MCF 10A (cell line): ENCODE measurements at regions not wholly inside any gene's neighbourhood (a gene's known extent, or its start where the extent isn't known, plus 50 kb on each side); places are given as distances from the start of the nearest gene placed in this dataset.

Experiments
- BruUV-seq: library from RNA; stranded (reverse); fragments of 400-500 nt; replicated peaks from 2 replicates; lab custom pipeline; 2021; lab: Mats Ljungman, UMichigan
- CTCF ChIA-PET: fragments of 300-600 bp; sonication (Branson Sonifier 250); formaldehyde crosslinking; extraction: SDS; loops from one replicate; lab custom pipeline; 2021; ENCODE audit warnings: antibody characterized with exemption, inconsistent platforms; lab: Yijun Ruan, JAX
- POLR2A ChIA-PET: fragments of 300-600, 350-650 bp; sonication (Branson Sonifier 250); formaldehyde crosslinking; extraction: SDS; loops from one replicate; lab custom pipeline; 2020; ENCODE audit warnings: antibody characterized with exemption, inconsistent platforms; lab: Yijun Ruan, JAX
- DNase-seq: peaks from one replicate; pipeline ENCODE4 v3.0.0-alpha.2; 2018; ENCODE audit not compliant: unreplicated experiment
- H3K27ac Mint-ChIP-seq: one replicate; pipeline ENCODE4 v1.8.0; 2022; ENCODE audit warnings: mild to moderate bottlenecking, low read depth, mixed read lengths; ENCODE audit not compliant: unreplicated experiment
- H3K27me3 Mint-ChIP-seq: one replicate; pipeline ENCODE4 v1.8.0; 2022; ENCODE audit warnings: mixed read lengths; ENCODE audit not compliant: insufficient read depth, unreplicated experiment
- H3K36me3 Mint-ChIP-seq: one replicate; pipeline ENCODE4 v1.8.0; 2022; ENCODE audit warnings: mild to moderate bottlenecking, moderate library complexity, mixed read lengths; ENCODE audit not compliant: insufficient read depth, unreplicated experiment
- H3K4me1 Mint-ChIP-seq: one replicate; pipeline ENCODE4 v1.8.0; 2022; ENCODE audit warnings: mixed read lengths; ENCODE audit not compliant: insufficient read depth, unreplicated experiment
- H3K4me3 Mint-ChIP-seq: one replicate; pipeline ENCODE4 v1.8.0; 2022; ENCODE audit warnings: mild to moderate bottlenecking, moderate library complexity, mixed read lengths; ENCODE audit not compliant: unreplicated experiment
- H3K9me3 Mint-ChIP-seq: one replicate; pipeline ENCODE4 v1.8.0; 2022; ENCODE audit warnings: mixed read lengths; ENCODE audit not compliant: unreplicated experiment
- CTCF ChIP-seq: fragments of 200-600 bp; IDR thresholded peaks from one replicate; pipeline ENCODE4 v1.8.0; 2022; ENCODE audit warnings: antibody characterized with exemption, mild to moderate bottlenecking; ENCODE audit not compliant: unreplicated experiment
- intact Hi-C: fragments of 100-400 bp; cut with micrococcal nuclease; formaldehyde crosslinking; loops from 2 replicates; pipeline ENCODE4 v1.14.1; 2022

GRCh38 chr5:15013654-15014463, 142.3 kb upstream of the ANKH start:
- TF ChIP-seq CTCF, result peak; percentile 56
- ChIA-PET CTCF (interaction anchor here (0.7 to 3.4 kb wide), 15 partner anchors 9 to 640 kb away, joined by 3 to 50 read pairs (median 5); no protein-coding TSS in a partner anchor), POLR2A (interaction anchor here (1.3 kb wide), 1 partner anchor 292 kb away, joined by 3 read pairs; no protein-coding TSS in a partner anchor)
- intact Hi-C loops, result loop anchor here (1.0 to 5.0 kb wide), 4 partner anchors 287 to 1037 kb away; no protein-coding TSS in a partner anchor
- H3K27ac Mint-ChIP-seq, result no peak overlapping the region
- H3K9me3 Mint-ChIP-seq, result no peaks in the 10 kb centered on the region
- H3K27me3 Mint-ChIP-seq, result no peaks in the 10 kb centered on the region
- H3K36me3 Mint-ChIP-seq, result no peaks in the 10 kb centered on the region
- BruUV-seq, result no TSS peak
- peak; percentile 69 for DNase-seq
- H3K4me3 Mint-ChIP-seq, result no peak overlapping the region
- H3K4me1 Mint-ChIP-seq, result peaks cover 14% of the 10 kb centered on the region

DNA sequence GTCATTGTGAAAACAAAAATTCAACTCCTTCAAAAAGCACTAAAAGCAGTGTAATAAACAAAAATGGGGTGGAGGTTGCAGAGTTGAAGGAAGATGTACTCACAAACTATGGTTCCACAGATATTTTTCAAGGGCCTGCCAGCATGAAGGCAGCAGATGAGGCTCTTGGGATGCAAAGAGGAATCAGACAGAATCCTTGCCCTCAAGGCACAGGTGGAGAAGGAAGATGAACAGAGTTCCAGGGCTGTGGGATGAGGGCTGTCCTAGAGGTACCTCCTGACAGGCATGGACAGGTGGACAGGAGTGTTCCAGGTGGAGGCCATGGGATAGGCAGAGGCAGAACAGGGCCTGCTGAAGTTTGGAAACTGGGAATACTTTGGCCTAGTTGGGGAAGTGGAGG, 140.5 kb upstream of the ANKH start:
- no peaks in the 10 kb centered on the region for H3K27me3 Mint-ChIP-seq
- intact Hi-C loops, result loop anchor here (5.0 kb wide), 1 partner anchor 615 kb away; no protein-coding TSS in a partner anchor
- no peak overlapping the region for H3K4me3 Mint-ChIP-seq
- DNase-seq, result no peak
- BruUV-seq, result no TSS peak
- POLR2A ChIA-PET, result no interaction called here
- CTCF ChIA-PET, result interaction anchor here (0.6 to 1.3 kb wide), 6 partner anchors 7 to 458 kb away, joined by 3 to 11 read pairs (median 4); no protein-coding TSS in a partner anchor
- H3K9me3 Mint-ChIP-seq, result no peaks in the 10 kb centered on the region
- TF ChIP-seq CTCF, result no peak
- H3K36me3 Mint-ChIP-seq, result no peaks in the 10 kb centered on the region
- H3K4me1 Mint-ChIP-seq, result peaks cover 26% of the 10 kb centered on the region
- H3K27ac Mint-ChIP-seq, result no peak overlapping the region

GRCh38 chr5:15010936-15011335, 139.4 kb upstream of the ANKH start:
- peak; percentile 30 for DNase-seq
- H3K9me3 Mint-ChIP-seq, result no peaks in the 10 kb centered on the region
- peaks cover 26% of the 10 kb centered on the region for H3K4me1 Mint-ChIP-seq
- intact Hi-C loops, result loop anchor here (5.0 kb wide), 1 partner anchor 614 kb away; no protein-coding TSS in a partner anchor
- BruUV-seq, result no TSS peak
- no peak for TF ChIP-seq CTCF
- peak overlapping the region; percentile 65 for H3K27ac Mint-ChIP-seq
- no peak overlapping the region for H3K4me3 Mint-ChIP-seq
- H3K36me3 Mint-ChIP-seq, result no peaks in the 10 kb centered on the region
- H3K27me3 Mint-ChIP-seq, result peaks cover 3% of the 10 kb centered on the region
- CTCF ChIA-PET, result interaction anchor here (0.8 to 3.4 kb wide), 4 partner anchors 283 to 325 kb away, joined by 4 to 31 read pairs (median 5); no protein-coding TSS in a partner anchor
- POLR2A ChIA-PET, result interaction anchor here (0.7 to 2.3 kb wide), 2 partner anchors 229 to 333 kb away, joined by 4 to 6 read pairs; no protein-coding TSS in a partner anchor

GRCh38 chr5:15009420-15009819, 137.8 kb upstream of the ANKH start:
- TF ChIP-seq CTCF, result no peak
- Mint-ChIP-seq H3K9me3 (no peaks in the 10 kb centered on the region), H3K4me3 (no peak overlapping the region), H3K36me3 (no peaks in the 10 kb centered on the region), H3K27me3 (peaks cover 13% of the 10 kb centered on the region), H3K27ac (no peak overlapping the region), H3K4me1 (peaks cover 26% of the 10 kb centered on the region)
- DNase-seq, result peak; percentile 95
- no TSS peak for BruUV-seq
- intact Hi-C loops, result no loop called here
- POLR2A ChIA-PET, result interaction anchor here (0.7 to 2.3 kb wide), 19 partner anchors 12 to 361 kb away, joined by 3 to 11 read pairs (median 4); partner anchors contain the start of genes ANKH and OTULIN
- CTCF ChIA-PET, result interaction anchor here (0.6 to 3.4 kb wide), 15 partner anchors 11 to 986 kb away, joined by 3 to 31 read pairs (median 5); no protein-coding TSS in a partner anchor
